Retina (tissue), 1 donor: ENCODE measurements at regions not wholly inside any gene's neighbourhood (a gene's known extent, or its start where the extent isn't known, plus 50 kb on each side); places are given as distances from the start of the nearest gene placed in this dataset.

Experiments used
- DNase-seq: peaks from one replicate; pipeline ENCODE4 v3.0.0-alpha.2; 2016

GRCh38 chr2:145593991-145594614 lies 1074.2 kb upstream of the ZEB2 start:
- no peak for DNase-seq

- no peak for DNase-seq
Measured at GRCh38 chr2:145593280-145593679, 1073.4 kb upstream of the ZEB2 start.

- DNase-seq: no peak
Measured at GRCh38 chr2:145592361-145592760, 1072.4 kb upstream of the ZEB2 start.

- no peak for DNase-seq
Measured at GRCh38 chr2:145591109-145591809, 1071.3 kb upstream of the ZEB2 start.

- no peak for DNase-seq
Measured at GRCh38 chr2:145587922-145588321, 1068.0 kb upstream of the ZEB2 start.

GRCh38 chr2:145584353-145584752 lies 1064.4 kb upstream of the ZEB2 start:
- no peak for DNase-seq

- no peak for DNase-seq
Measured at GRCh38 chr2:145573608-145574007, 1053.7 kb upstream of the ZEB2 start.

- no peak for DNase-seq
Measured at GRCh38 chr2:145572238-145572637, 1052.3 kb upstream of the ZEB2 start.

GRCh38 chr2:145569108-145569507 lies 1049.2 kb upstream of the ZEB2 start:
- no peak for DNase-seq

- no peak for DNase-seq
Measured at GRCh38 chr2:145563741-145564615, 1044.1 kb upstream of the ZEB2 start.

- no peak for DNase-seq
Measured at GRCh38 chr2:145561152-145561551, 1041.2 kb upstream of the ZEB2 start.

- no peak for DNase-seq
Measured at GRCh38 chr2:145558617-145559350, 1038.9 kb upstream of the ZEB2 start.

GRCh38 chr2:145555360-145555759 lies 1035.4 kb upstream of the ZEB2 start:
- DNase-seq: no peak

- no peak for DNase-seq
Measured at GRCh38 chr2:145551686-145552085, 1031.8 kb upstream of the ZEB2 start.

- no peak for DNase-seq
Measured at GRCh38 chr2:145548479-145548878, 1028.6 kb upstream of the ZEB2 start.

GRCh38 chr2:145547620-145548019 lies 1027.7 kb upstream of the ZEB2 start:
- no peak for DNase-seq

GRCh38 chr2:145546091-145546490 lies 1026.2 kb upstream of the ZEB2 start:
- no peak for DNase-seq

GRCh38 chr2:145543856-145544255 lies 1023.9 kb upstream of the ZEB2 start:
- DNase-seq: no peak

- no peak for DNase-seq
Measured at GRCh38 chr2:145543155-145543554, 1023.2 kb upstream of the ZEB2 start.

GRCh38 chr2:145541028-145541427 lies 1021.1 kb upstream of the ZEB2 start:
- DNase-seq: no peak

- DNase-seq: no peak
Measured at GRCh38 chr2:145538661-145539350, 1018.9 kb upstream of the ZEB2 start.

GRCh38 chr2:145530653-145531052 lies 1010.7 kb upstream of the ZEB2 start:
- DNase-seq: no peak
